ENCODE measurements at regions not wholly inside any gene's neighbourhood (a gene's known extent, or its start where the extent isn't known, plus 50 kb on each side); places are given as distances from the start of the nearest gene placed in this dataset.

DNA sequence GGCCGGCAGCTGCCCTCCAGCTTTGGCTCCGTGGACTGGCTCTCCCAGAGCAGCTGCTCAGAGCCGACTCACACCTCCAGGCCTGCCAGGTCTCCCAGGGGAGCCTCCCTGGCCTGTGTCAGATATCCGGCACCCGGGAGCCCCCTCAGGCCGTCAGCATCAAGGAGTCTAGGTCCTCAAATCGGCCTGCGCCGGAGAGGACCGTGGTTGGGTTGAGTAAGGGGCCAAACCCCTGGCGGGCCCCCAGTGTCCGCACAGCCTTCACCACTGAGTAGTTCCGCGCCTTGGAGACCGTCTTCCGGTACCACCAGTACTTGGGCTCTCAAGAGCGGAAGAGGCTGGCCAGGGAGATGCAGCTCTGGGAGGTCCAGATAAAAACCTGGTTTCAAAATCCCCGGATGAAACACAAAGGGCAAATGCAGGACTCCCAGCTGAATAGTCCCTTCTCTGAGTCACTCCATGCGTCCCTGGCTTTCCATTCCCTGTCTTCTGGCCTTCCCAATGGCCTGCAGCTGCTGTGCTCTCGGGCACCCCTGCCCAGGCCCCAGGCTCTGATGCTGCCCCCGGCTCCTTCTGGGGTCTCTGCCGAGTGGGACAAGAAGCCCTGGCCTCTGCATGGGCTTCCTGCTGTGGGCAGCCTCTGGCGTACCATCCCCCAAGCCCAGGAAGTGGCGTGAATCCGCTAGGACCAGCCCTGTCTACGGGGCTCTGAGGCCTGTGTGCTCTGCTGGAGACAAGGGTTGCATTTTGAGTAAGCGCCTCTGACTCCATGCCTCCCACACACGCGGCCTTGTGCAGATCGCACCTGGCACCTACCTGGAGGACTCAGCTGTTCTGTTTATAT lies 245.1 kb upstream of the ATXN7L3B start:
- Histone ChIP-seq H3K79me2 (ENCODE audit: insufficient read depth, low read length) (no peaks in the 10 kb centered on the region), H4K20me1 (ENCODE audit: insufficient read depth, low read length, poor library complexity, severe bottlenecking) (no peaks in the 10 kb centered on the region), H3K9me2 (replicated peaks; ENCODE audit: low read depth, low read length) (no peaks in the 10 kb centered on the region), H3K9me3 (ENCODE audit: insufficient read depth, low read depth, low read length) (no peaks in the 10 kb centered on the region), H3K9ac (ENCODE audit: low read depth, low read length, poor library complexity, severe bottlenecking) (no peak overlapping the region), H3K4me3 (ENCODE audit: low read length, poor library complexity, severe bottlenecking) (no peak overlapping the region), H3K27me3 (ENCODE audit: insufficient read depth, low read length, poor library complexity, severe bottlenecking) (no peaks in the 10 kb centered on the region), H3K4me2 (ENCODE audit: low read depth, low read length, poor library complexity, severe bottlenecking) (no peak overlapping the region), H3K4me1 (ENCODE audit: insufficient read depth, low read length, poor library complexity, severe bottlenecking) (no peaks in the 10 kb centered on the region), H2AFZ (ENCODE audit: low read length) (no peak overlapping the region), H3K36me3 (ENCODE audit: insufficient read depth, low read length) (no peaks in the 10 kb centered on the region), H3F3A (ENCODE audit: low read depth) (no peaks in the 10 kb centered on the region)
- TF ChIP-seq, protein P1, sequence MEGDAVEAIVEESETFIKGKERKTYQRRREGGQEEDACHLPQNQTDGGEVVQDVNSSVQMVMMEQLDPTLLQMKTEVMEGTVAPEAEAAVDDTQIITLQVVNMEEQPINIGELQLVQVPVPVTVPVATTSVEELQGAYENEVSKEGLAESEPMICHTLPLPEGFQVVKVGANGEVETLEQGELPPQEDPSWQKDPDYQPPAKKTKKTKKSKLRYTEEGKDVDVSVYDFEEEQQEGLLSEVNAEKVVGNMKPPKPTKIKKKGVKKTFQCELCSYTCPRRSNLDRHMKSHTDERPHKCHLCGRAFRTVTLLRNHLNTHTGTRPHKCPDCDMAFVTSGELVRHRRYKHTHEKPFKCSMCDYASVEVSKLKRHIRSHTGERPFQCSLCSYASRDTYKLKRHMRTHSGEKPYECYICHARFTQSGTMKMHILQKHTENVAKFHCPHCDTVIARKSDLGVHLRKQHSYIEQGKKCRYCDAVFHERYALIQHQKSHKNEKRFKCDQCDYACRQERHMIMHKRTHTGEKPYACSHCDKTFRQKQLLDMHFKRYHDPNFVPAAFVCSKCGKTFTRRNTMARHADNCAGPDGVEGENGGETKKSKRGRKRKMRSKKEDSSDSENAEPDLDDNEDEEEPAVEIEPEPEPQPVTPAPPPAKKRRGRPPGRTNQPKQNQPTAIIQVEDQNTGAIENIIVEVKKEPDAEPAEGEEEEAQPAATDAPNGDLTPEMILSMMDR (conservative IDR thresholded peaks at IDR 0.05; ENCODE audit: low read length): no peak
- no peak for TF ChIP-seq EZH2phosphoT487 (IDR thresholded peaks at IDR 0.05; ENCODE audit: borderline replicate concordance)

DNA sequence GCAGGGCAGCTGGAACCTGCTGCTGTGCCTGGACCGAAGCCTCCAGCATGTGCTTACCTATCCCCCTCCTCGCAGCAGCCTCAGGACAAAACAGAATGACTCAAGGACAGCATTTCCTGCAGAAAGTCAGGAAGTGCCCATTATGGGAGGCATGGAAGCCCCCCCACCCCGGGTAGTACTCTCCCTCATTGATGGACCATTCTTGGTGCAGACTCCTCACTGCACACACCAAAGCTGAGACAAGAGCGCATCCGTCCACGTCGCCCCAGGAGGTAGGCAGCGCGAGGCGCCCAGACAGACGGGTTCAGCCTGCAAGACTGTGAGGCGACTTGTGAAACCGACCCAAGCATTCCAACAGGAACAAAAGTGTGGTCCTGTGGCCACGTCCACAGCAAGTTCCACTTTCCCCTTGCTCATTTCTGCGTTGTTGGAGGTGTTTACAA lies 243.9 kb upstream of the ATXN7L3B start:
- H4K20me1 ChIP-seq (ENCODE audit: insufficient read depth, low read length, poor library complexity, severe bottlenecking): no peaks in the 10 kb centered on the region
- H2AFZ ChIP-seq (ENCODE audit: low read length): no peak overlapping the region
- H3K9me3 ChIP-seq (ENCODE audit: insufficient read depth, low read depth, low read length): no peaks in the 10 kb centered on the region
- no peak overlapping the region for H3K9ac ChIP-seq (ENCODE audit: low read depth, low read length, poor library complexity, severe bottlenecking)
- no peaks in the 10 kb centered on the region for H3F3A ChIP-seq (ENCODE audit: low read depth)
- no peaks in the 10 kb centered on the region for H3K9me2 ChIP-seq (replicated peaks; ENCODE audit: low read depth, low read length)
- TF ChIP-seq EZH2phosphoT487 (IDR thresholded peaks at IDR 0.05; ENCODE audit: borderline replicate concordance): no peak
- TF ChIP-seq, protein P1 (conservative IDR thresholded peaks at IDR 0.05; ENCODE audit: low read length): no peak
- H3K27me3 ChIP-seq (ENCODE audit: insufficient read depth, low read length, poor library complexity, severe bottlenecking): no peaks in the 10 kb centered on the region
- no peak overlapping the region for H3K4me3 ChIP-seq (ENCODE audit: low read length, poor library complexity, severe bottlenecking)
- no peaks in the 10 kb centered on the region for H3K4me1 ChIP-seq (ENCODE audit: insufficient read depth, low read length, poor library complexity, severe bottlenecking)
- H3K79me2 ChIP-seq (ENCODE audit: insufficient read depth, low read length): no peaks in the 10 kb centered on the region
- no peak overlapping the region for H3K4me2 ChIP-seq (ENCODE audit: low read depth, low read length, poor library complexity, severe bottlenecking)
- H3K36me3 ChIP-seq (ENCODE audit: insufficient read depth, low read length): no peaks in the 10 kb centered on the region

- no peaks in the 10 kb centered on the region for H3K27me3 ChIP-seq (ENCODE audit: insufficient read depth, low read length, poor library complexity, severe bottlenecking)
- H3K4me1 ChIP-seq (ENCODE audit: insufficient read depth, low read length, poor library complexity, severe bottlenecking): no peaks in the 10 kb centered on the region
- H2AFZ ChIP-seq (ENCODE audit: low read length): no peak overlapping the region
- TF ChIP-seq EZH2phosphoT487 (IDR thresholded peaks at IDR 0.05; ENCODE audit: borderline replicate concordance): no peak
- TF ChIP-seq, protein P1 (conservative IDR thresholded peaks at IDR 0.05; ENCODE audit: low read length): peak; percentile 56
- no peaks in the 10 kb centered on the region for H4K20me1 ChIP-seq (ENCODE audit: insufficient read depth, low read length, poor library complexity, severe bottlenecking)
- H3K36me3 ChIP-seq (ENCODE audit: insufficient read depth, low read length): no peaks in the 10 kb centered on the region
- no peaks in the 10 kb centered on the region for H3F3A ChIP-seq (ENCODE audit: low read depth)
- no peaks in the 10 kb centered on the region for H3K9me2 ChIP-seq (replicated peaks; ENCODE audit: low read depth, low read length)
- H3K9ac ChIP-seq (ENCODE audit: low read depth, low read length, poor library complexity, severe bottlenecking): no peak overlapping the region
- H3K9me3 ChIP-seq (ENCODE audit: insufficient read depth, low read depth, low read length): no peaks in the 10 kb centered on the region
- H3K4me3 ChIP-seq (ENCODE audit: low read length, poor library complexity, severe bottlenecking): no peak overlapping the region
- H3K4me2 ChIP-seq (ENCODE audit: low read depth, low read length, poor library complexity, severe bottlenecking): no peak overlapping the region
- no peaks in the 10 kb centered on the region for H3K79me2 ChIP-seq (ENCODE audit: insufficient read depth, low read length)
Measured at GRCh38 chr12:74317078-74317601, 220.5 kb upstream of the ATXN7L3B start.

Measured in Loucy (cell line).